HL-60 (cell line): ENCODE measurements at regions not wholly inside any gene's neighbourhood (a gene's known extent, or its start where the extent isn't known, plus 50 kb on each side); places are given as distances from the start of the nearest gene placed in this dataset.

ENCODE experiments used
- DNase-seq, 2 experiments: peaks; one replicate each; pipeline ENCODE4 v3.0.0-alpha.2; 2010 to 2020; ENCODE audit warnings: low read depth in 1 of 2, low spot score in 1 of 2
- H3K27ac ChIP-seq: fragments of 250-450 bp; sonication (Bioruptor Pico); replicated peaks from 2 replicates; pipeline ENCODE4 v1.5.1; 2020; ENCODE audit warnings: mild to moderate bottlenecking, moderate library complexity
- H3K27me3 ChIP-seq: fragments of 250-450 bp; sonication (Bioruptor Pico); 2 replicates; pipeline ENCODE4 v1.5.1; 2021; ENCODE audit warnings: mild to moderate bottlenecking, moderate library complexity; ENCODE audit not compliant: insufficient read depth, poor library complexity, severe bottlenecking
- H3K4me3 ChIP-seq: replicated peaks from 2 replicates; pipeline ENCODE4 v1.5.1; 2011; ENCODE audit warnings: mild to moderate bottlenecking, control low read depth, low read length; ENCODE audit not compliant: insufficient read depth
- GABPA ChIP-seq: IDR thresholded peaks from 2 replicates; pipeline ENCODE4 v1.6.1; 2012; ENCODE audit warnings: low read depth
- POLR2AphosphoS5 ChIP-seq: IDR thresholded peaks from 2 replicates; pipeline ENCODE4 v1.6.1; 2012; ENCODE audit warnings: low read depth
- SPI1 ChIP-seq: IDR thresholded peaks from 2 replicates; pipeline ENCODE4 v1.6.1; 2012; ENCODE audit warnings: low read depth, mild to moderate bottlenecking, borderline replicate concordance
- TF ChIP-seq, protein P1 (sequence below): IDR thresholded peaks from 2 replicates; pipeline ENCODE4 v1.6.1; 2012; ENCODE audit warnings: low read depth; ENCODE audit not compliant: insufficient replicate concordance
- TF ChIP-seq, protein P2 (sequence below): IDR thresholded peaks from one replicate; pipeline ENCODE4 v1.5.1; 2011; ENCODE audit warnings: low read length, control low read depth, inconsistent platforms; ENCODE audit not compliant: insufficient read depth

DNA sequence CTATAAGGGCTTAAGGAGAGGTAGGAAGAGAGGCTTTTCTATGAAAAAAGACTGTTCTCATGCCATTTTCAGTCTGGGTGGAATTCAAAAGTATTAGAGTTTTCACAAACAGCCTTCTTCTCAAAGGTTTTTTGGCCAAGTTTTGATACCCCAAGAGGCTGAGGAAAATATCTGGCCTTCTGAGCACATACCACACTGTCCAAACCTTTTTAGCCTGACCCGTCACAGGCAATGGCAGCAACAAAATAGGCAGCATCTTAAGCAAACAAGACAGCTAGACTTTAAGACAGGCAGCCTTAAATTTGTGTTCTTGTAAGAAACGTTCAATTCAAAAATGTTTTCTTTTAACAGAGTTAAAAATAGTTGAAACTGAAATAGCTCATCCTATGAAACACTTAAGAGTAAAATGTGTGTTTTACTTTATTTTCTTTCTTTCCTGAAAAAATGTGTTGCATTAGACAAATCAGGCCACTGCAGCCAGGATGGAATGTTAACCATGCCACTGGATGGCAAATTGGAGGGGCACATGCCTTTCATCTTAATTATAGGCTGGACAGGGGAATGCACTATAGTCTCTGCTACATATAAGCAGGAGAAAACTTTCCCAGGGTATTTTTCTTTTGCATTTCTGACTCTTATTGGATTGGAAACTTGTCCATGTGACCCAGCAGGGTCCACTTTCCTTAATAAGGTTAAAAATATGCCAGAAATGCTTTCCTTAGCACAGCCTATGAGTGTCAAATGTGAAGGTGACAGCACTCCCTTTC lies 315.0 kb downstream of the TGFB2 start:
- H3K4me3 ChIP-seq: no peak overlapping the region
- no peak overlapping the region for H3K27ac ChIP-seq
- no peak for DNase-seq
- H3K27me3 ChIP-seq: no peaks in the 10 kb centered on the region
- TF ChIP-seq, protein P1, sequence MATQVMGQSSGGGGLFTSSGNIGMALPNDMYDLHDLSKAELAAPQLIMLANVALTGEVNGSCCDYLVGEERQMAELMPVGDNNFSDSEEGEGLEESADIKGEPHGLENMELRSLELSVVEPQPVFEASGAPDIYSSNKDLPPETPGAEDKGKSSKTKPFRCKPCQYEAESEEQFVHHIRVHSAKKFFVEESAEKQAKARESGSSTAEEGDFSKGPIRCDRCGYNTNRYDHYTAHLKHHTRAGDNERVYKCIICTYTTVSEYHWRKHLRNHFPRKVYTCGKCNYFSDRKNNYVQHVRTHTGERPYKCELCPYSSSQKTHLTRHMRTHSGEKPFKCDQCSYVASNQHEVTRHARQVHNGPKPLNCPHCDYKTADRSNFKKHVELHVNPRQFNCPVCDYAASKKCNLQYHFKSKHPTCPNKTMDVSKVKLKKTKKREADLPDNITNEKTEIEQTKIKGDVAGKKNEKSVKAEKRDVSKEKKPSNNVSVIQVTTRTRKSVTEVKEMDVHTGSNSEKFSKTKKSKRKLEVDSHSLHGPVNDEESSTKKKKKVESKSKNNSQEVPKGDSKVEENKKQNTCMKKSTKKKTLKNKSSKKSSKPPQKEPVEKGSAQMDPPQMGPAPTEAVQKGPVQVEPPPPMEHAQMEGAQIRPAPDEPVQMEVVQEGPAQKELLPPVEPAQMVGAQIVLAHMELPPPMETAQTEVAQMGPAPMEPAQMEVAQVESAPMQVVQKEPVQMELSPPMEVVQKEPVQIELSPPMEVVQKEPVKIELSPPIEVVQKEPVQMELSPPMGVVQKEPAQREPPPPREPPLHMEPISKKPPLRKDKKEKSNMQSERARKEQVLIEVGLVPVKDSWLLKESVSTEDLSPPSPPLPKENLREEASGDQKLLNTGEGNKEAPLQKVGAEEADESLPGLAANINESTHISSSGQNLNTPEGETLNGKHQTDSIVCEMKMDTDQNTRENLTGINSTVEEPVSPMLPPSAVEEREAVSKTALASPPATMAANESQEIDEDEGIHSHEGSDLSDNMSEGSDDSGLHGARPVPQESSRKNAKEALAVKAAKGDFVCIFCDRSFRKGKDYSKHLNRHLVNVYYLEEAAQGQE: no peak
- TF ChIP-seq SPI1 (no peak), GABPA (no peak), POLR2AphosphoS5 (no peak)
- TF ChIP-seq, protein P2, sequence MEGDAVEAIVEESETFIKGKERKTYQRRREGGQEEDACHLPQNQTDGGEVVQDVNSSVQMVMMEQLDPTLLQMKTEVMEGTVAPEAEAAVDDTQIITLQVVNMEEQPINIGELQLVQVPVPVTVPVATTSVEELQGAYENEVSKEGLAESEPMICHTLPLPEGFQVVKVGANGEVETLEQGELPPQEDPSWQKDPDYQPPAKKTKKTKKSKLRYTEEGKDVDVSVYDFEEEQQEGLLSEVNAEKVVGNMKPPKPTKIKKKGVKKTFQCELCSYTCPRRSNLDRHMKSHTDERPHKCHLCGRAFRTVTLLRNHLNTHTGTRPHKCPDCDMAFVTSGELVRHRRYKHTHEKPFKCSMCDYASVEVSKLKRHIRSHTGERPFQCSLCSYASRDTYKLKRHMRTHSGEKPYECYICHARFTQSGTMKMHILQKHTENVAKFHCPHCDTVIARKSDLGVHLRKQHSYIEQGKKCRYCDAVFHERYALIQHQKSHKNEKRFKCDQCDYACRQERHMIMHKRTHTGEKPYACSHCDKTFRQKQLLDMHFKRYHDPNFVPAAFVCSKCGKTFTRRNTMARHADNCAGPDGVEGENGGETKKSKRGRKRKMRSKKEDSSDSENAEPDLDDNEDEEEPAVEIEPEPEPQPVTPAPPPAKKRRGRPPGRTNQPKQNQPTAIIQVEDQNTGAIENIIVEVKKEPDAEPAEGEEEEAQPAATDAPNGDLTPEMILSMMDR: no peak

DNA sequence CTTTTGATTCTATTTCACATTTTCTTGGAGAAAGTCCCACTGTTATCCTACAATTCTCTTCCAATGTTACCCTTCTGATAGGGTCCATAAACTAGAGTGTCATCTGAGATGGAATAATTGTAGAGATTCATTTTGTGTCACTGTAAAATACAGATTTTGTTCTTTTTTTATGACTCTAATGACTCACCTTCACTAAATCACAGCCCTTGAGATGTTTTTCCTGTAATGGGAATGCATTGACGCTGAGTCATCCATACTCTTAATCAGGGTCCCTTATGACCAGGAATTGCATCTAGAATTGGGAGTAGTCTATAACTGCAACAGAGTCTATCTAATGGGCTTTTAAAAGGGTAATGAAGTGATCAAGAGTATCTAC lies 315.5 kb downstream of the TGFB2 start:
- no peak overlapping the region for H3K27ac ChIP-seq
- TF ChIP-seq SPI1 (no peak), POLR2AphosphoS5 (no peak), GABPA (no peak)
- TF ChIP-seq, protein P2: no peak
- TF ChIP-seq, protein P1: no peak
- no peak for DNase-seq

DNA sequence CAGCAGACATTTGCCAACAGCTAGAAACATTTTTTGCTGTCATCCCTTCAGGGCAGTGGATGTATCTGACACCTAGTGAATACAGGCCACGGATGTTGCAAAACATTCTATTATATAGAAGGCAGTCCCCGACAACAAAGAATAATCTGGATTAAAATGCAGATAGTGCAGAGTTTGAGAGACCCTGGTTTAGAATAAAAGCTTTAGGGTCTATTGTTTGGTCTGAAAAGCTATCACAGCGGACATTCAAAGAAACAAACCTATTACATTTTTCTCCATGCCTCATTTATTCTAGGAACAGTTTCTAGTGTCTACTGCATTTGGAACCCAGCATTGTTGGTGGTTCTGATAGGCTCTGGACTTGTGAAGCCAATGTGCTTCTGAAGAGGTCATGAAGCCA lies 316.3 kb downstream of the TGFB2 start:
- Histone ChIP-seq H3K27ac (no peak overlapping the region), H3K4me3 (no peak overlapping the region), H3K27me3 (no peaks in the 10 kb centered on the region)
- TF ChIP-seq, protein P2: no peak
- no peak for TF ChIP-seq POLR2AphosphoS5
- TF ChIP-seq GABPA: no peak
- TF ChIP-seq, protein P1: no peak
- TF ChIP-seq SPI1: no peak
- no peak for DNase-seq

More for the DNA sequence above, 315.5 kb downstream of the TGFB2 start:
- H3K27me3 ChIP-seq: no peaks in the 10 kb centered on the region
- no peak overlapping the region for H3K4me3 ChIP-seq
